SK-MEL-5 (cell line): ENCODE measurements at regions not wholly inside any gene's neighbourhood (a gene's known extent, or its start where the extent isn't known, plus 50 kb on each side); places are given as distances from the start of the nearest gene placed in this dataset.
"Not testable (repeated sequence)": the region's sequence is repeated elsewhere in the genome, so short reads cannot be mapped to it uniquely, and the experiment has no call there.

Experiments
- DNase-seq: peaks from one replicate; pipeline ENCODE4 v3.0.0-alpha.2; 2016; ENCODE audit warnings: low read depth, low spot score
- in situ Hi-C: cut with HindIII; loops from 2 replicates; pipeline ENCODE4 v1.10.0; 2016; ENCODE audit warnings: low sequenced_read_pairs, high pct_unique_total_duplicates, low pct_unique_long_range_greater_than_20kb
- small RNA-seq, 2 experiments: library from RNA; depleted of rRNA; stranded (forward); fragments of <200 nt; gene quantifications; one replicate each; pipeline ENCODE3, GENCODE V24; 2014

DNA sequence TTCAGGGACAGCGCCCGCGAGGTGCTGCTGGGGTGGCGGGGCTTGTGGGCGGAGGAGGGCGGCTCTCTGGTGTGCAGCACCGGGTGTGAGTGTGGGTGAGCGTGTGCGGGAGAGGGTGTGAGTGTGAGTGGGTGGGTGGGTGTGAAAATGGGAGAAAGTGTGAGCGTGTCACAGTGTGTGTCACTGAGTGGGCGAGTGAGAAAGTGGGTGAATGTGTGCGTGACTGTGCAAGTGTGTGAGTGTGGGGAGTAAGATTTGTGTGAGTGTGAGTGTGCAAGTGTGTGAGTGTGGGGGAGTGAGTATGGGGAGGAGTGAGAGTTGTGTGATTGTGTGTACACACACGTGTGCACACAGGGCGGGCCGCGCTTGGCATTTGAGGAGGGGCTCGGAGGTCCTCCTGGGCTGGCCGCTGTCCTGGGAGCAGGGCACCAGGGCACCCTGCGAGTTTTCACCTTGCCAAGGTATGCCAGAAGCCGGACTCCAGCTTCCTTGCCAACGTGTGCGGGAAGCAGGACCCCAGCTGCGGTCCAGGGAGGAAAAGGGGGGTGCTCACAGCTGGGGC, 63.1 kb upstream of the DPP6 start:
- in situ Hi-C loops, DNase-seq: not testable (repeated sequence)

DNA sequence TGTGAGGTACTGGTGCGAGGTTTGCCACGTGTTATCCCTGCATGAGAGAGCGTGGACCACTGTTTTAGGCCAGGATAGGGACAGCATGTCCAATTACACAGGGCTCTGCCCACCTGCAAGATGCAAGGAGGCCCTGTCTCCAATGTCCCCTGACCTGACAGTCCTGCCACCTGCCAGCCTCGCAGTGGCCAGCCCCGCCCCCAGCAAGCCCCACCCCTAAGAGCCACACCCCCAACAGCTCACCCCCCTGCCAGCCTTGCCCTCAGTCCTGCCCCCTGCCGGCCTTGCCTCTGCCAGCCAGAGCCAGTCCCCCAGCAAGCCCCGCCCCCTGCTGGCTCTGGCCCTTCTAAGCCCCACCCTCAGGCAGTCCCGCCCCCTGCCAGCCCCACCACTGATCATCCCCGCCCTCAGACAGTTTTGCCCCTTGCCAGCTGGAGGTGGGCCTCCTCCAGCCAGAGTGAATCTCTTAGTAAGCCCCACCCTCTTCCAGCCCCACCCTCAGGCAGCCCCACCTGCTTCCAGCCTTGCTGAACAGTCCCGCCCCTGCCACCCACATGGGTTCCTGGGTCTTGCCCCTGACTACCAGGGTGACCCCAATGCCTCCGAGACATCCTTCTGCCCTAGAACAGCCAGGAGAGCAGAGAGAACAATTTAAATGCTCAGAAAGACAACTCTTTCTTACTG, 62.3 kb upstream of the DPP6 start:
- DNase-seq, in situ Hi-C loops: not testable (repeated sequence)

DNA sequence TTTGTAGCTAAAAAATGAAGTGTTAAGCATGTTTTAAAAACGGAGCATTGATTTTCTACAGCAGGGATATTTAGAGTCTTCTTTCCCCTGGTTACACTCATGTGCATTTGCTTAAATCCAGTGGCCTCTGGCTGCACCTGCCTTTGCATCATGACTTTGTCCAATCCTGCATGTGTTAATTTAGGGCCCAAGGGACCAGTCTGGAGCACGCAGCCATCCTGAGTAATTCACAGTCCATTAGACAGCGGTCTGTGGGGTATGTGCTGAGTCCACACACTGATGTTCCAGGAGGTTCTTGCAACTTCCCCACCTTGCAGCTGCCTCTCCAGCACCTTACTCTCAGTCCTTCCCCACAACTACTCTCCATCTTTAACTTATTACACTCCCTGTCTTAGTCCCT, 60.7 kb upstream of the DPP6 start:
- in situ Hi-C loops, DNase-seq: not testable (repeated sequence)

DNA sequence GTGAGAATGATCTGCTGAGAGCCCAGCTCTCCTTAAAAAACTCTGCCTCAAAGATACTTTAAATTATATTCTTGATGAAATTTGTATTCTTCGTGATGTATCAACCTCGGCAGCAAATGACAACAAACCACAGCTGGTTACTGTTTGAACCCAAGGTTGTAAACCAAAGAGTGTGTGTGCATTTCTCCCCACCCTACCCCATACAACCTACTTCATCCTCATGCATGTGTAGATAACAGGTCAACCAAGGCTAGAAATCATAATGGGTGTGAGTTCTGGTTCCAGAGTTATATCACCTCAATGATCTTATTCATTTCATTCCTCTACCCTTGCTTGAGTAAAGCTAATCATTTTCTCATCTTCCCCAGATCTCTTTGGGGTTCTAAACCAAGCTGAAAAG, 58.8 kb upstream of the DPP6 start:
- in situ Hi-C loops, result not testable (repeated sequence)

DNA sequence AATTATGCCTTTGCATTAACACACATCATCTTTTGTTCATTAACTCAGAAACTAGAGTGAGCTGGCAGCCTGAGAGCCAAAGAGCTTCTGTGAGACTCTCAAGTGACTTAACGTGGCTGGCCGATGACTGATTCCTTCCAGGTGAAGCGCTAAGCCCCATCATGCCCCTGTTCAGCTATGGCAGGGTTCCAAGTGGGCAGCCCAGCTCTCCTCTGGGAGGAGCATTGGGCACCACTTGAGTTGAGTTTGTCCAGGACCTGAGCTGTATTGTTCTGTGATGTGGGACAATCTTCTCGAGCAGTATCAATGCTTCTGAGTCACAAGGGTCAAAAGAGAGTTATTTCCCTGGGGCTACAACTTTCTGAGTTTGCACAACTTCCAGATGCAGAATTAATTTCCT, 53.3 kb upstream of the DPP6 start:
- DNase-seq, result not testable (repeated sequence)

More for the DNA sequence above, 58.8 kb upstream of the DPP6 start:
- DNase-seq, result not testable (repeated sequence)

More for the DNA sequence above, 53.3 kb upstream of the DPP6 start:
- in situ Hi-C loops, result not testable (repeated sequence)

Small RNA genes lying in the stretch of these regions (small RNA-seq; reads per million reads assigned to genes)
- 0 reads per million in 2 experiments for gene AC005588.1
- 0 reads per million in 2 experiments for gene AC079809.1
